ENCODE measurements at regions not wholly inside any gene's neighbourhood (a gene's known extent, or its start where the extent isn't known, plus 50 kb on each side); places are given as distances from the start of the nearest gene placed in this dataset.
"Not testable (repeated sequence)": the region's sequence is repeated elsewhere in the genome, so short reads cannot be mapped to it uniquely, and the experiment has no call there.

- TF ChIP-seq EP300, POLR2AphosphoS5, POLR2A (IDR thresholded peaks at IDR 0.05): not testable (repeated sequence)
- TF ChIP-seq, protein P1, sequence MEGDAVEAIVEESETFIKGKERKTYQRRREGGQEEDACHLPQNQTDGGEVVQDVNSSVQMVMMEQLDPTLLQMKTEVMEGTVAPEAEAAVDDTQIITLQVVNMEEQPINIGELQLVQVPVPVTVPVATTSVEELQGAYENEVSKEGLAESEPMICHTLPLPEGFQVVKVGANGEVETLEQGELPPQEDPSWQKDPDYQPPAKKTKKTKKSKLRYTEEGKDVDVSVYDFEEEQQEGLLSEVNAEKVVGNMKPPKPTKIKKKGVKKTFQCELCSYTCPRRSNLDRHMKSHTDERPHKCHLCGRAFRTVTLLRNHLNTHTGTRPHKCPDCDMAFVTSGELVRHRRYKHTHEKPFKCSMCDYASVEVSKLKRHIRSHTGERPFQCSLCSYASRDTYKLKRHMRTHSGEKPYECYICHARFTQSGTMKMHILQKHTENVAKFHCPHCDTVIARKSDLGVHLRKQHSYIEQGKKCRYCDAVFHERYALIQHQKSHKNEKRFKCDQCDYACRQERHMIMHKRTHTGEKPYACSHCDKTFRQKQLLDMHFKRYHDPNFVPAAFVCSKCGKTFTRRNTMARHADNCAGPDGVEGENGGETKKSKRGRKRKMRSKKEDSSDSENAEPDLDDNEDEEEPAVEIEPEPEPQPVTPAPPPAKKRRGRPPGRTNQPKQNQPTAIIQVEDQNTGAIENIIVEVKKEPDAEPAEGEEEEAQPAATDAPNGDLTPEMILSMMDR (IDR thresholded peaks at IDR 0.05), result not testable (repeated sequence)
These were observed 229.4 kb downstream of the NDUFA10 start for GRCh38 chr2:239795761-239796160.

Data from suprapubic skin (tissue), 4 donors.